ENCODE measurements at regions not wholly inside any gene's neighbourhood (a gene's known extent, or its start where the extent isn't known, plus 50 kb on each side); places are given as distances from the start of the nearest gene placed in this dataset.

DNA sequence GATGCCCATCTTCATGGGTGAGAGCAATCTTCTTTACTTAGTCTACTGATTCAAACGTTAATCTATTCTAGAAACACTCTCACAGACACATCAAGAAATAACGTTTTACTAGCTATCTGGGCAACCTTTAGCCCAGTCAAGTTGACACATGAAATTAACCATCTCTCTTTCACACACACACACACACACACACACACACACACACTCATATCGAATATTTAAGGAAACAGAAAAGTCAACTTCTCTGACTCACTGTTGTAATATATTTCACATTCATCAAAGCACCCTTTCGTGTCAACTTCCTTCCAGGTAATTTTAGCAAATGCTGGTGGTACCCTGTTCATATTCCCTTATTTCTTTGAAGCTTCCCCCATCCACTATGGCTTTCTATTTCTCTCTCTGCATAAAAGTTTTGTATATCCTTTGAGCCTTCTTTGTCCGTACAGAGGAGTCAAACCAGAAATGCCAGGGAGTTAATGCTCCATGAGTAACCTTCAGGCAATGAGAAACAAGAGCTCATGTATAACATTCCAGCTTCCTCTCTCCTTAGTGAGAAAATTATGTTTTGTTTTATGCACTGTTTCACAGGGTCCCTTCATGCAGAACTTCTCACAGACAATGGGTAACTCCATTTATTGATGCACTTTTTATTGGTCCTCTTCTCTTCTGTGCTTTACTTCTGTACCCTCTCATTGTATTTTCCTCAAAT lies 335.5 kb upstream of the CBLB start:
- ChIA-PET POLR2A (no interaction called here), CTCF (no interaction called here)
- no peak overlapping the region for H3K4me3 ChIP-seq (ENCODE audit: low read depth, low read length)
- H3K36me3 ChIP-seq (ENCODE audit: control insufficient read depth, insufficient read depth, low read length): no peaks in the 10 kb centered on the region
- no peaks in the 10 kb centered on the region for H3K27me3 ChIP-seq (ENCODE audit: control insufficient read depth, insufficient read depth, low read length)
- TF ChIP-seq, protein P1, sequence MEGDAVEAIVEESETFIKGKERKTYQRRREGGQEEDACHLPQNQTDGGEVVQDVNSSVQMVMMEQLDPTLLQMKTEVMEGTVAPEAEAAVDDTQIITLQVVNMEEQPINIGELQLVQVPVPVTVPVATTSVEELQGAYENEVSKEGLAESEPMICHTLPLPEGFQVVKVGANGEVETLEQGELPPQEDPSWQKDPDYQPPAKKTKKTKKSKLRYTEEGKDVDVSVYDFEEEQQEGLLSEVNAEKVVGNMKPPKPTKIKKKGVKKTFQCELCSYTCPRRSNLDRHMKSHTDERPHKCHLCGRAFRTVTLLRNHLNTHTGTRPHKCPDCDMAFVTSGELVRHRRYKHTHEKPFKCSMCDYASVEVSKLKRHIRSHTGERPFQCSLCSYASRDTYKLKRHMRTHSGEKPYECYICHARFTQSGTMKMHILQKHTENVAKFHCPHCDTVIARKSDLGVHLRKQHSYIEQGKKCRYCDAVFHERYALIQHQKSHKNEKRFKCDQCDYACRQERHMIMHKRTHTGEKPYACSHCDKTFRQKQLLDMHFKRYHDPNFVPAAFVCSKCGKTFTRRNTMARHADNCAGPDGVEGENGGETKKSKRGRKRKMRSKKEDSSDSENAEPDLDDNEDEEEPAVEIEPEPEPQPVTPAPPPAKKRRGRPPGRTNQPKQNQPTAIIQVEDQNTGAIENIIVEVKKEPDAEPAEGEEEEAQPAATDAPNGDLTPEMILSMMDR (IDR thresholded peaks at IDR 0.05; ENCODE audit: insufficient read depth, low read depth, low read length): no peak
- DNase-seq (ENCODE audit: low read depth): no peak

DNA sequence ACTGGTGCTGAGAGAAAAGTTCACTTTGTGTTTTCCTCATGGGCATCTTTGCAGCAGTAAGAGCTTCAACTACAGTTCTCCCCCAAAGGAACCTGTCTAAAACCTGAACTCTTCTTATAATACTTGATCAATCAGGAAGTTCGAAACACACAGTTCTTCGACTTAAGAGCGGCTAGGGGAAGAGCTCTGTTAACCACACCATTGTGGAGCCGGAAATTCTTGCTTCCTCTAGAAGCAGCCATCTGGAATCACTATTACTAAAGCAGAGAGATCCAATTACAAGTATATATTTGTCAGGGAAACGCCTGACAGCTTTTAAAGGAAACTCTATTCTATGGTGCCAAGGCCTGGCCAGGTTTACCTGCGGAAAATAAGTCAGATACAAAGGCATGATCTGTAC lies 337.3 kb upstream of the CBLB start:
- Histone ChIP-seq H3K27me3 (ENCODE audit: control insufficient read depth, insufficient read depth, low read length) (no peaks in the 10 kb centered on the region), H3K36me3 (ENCODE audit: control insufficient read depth, insufficient read depth, low read length) (no peaks in the 10 kb centered on the region), H3K4me3 (ENCODE audit: low read depth, low read length) (no peak overlapping the region)
- CTCF ChIA-PET: interaction anchor here (0.6 kb wide), 1 partner anchor 498 kb away, joined by 3 read pairs; no protein-coding TSS in a partner anchor
- TF ChIP-seq, protein P1 (IDR thresholded peaks at IDR 0.05; ENCODE audit: insufficient read depth, low read depth, low read length): no peak
- POLR2A ChIA-PET: no interaction called here
- no peak for DNase-seq (ENCODE audit: low read depth)

DNA sequence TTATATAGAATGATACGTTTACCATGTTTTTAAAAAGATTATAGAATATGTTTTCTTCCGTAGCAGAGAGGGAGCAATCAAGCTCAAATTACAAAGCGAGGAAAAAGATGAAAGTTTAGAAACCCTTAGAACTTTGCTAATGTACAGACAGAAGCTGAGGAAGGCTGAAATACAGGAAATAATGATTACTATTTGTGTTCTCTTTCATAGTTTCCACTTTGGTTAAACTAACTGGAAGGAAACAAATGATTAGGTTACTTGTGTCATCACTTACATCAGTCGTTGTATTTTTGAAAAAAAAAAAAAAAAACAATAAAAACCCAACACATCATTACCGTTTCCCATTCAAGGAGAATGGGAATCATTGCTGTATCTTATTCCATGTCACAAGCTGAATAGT lies 337.8 kb upstream of the CBLB start:
- Histone ChIP-seq H3K4me3 (ENCODE audit: low read depth, low read length) (no peak overlapping the region), H3K27me3 (ENCODE audit: control insufficient read depth, insufficient read depth, low read length) (no peaks in the 10 kb centered on the region), H3K36me3 (ENCODE audit: control insufficient read depth, insufficient read depth, low read length) (no peaks in the 10 kb centered on the region)
- ChIA-PET CTCF (no interaction called here), POLR2A (no interaction called here)
- no peak for DNase-seq (ENCODE audit: low read depth)
- TF ChIP-seq, protein P1 (IDR thresholded peaks at IDR 0.05; ENCODE audit: insufficient read depth, low read depth, low read length): no peak

DNA sequence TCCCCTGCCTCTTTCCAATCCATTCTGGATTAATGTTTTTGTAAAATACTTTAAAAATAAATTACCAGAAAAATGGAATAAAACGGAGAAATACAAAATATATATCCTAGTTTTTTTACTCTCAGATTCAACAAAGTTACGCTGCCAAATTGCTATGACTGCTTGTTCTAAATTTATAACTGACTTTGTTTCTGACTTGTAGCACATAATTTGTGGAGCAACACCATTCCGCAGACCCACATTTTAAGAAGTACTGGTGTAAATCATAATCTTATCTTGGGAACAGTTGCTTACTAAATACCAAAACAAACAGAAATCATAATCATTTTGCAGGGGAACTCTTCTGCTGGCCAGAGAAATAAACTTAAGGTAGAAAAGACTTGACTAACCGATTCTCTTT lies 339.4 kb upstream of the CBLB start:
- CTCF ChIA-PET: no interaction called here
- no peaks in the 10 kb centered on the region for H3K27me3 ChIP-seq (ENCODE audit: control insufficient read depth, insufficient read depth, low read length)
- POLR2A ChIA-PET: no interaction called here
- DNase-seq (ENCODE audit: low read depth): no peak
- H3K4me3 ChIP-seq (ENCODE audit: low read depth, low read length): no peak overlapping the region
- no peaks in the 10 kb centered on the region for H3K36me3 ChIP-seq (ENCODE audit: control insufficient read depth, insufficient read depth, low read length)
- TF ChIP-seq, protein P1 (IDR thresholded peaks at IDR 0.05; ENCODE audit: insufficient read depth, low read depth, low read length): no peak

DNA sequence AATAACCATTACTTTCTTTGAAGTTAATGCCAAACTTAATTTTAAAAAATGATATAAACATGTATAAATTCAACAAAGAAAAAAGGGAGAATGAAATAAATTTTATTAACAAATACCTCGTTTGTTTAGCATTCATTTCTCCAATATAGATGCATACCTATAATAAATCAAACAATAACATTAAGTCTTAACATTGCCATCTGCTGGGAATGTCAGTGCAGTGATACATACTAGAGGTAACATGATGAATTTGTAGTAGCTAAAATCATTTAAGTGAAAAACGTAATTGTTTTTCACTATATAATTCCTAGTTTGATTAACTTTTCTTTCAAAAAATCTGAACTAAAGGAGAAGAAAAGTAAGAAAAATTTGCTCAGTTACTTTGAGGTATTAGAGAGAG lies 340.2 kb upstream of the CBLB start:
- no peaks in the 10 kb centered on the region for H3K36me3 ChIP-seq (ENCODE audit: control insufficient read depth, insufficient read depth, low read length)
- no peaks in the 10 kb centered on the region for H3K27me3 ChIP-seq (ENCODE audit: control insufficient read depth, insufficient read depth, low read length)
- DNase-seq (ENCODE audit: low read depth): no peak
- CTCF ChIA-PET: no interaction called here
- no peak overlapping the region for H3K4me3 ChIP-seq (ENCODE audit: low read depth, low read length)
- POLR2A ChIA-PET: no interaction called here
- TF ChIP-seq, protein P1 (IDR thresholded peaks at IDR 0.05; ENCODE audit: insufficient read depth, low read depth, low read length): 0 out of 2 replicates have a peak, but pooled peaks have one; percentile 3
